ENCODE measurements at regions not wholly inside any gene's neighbourhood (a gene's known extent, or its start where the extent isn't known, plus 50 kb on each side); places are given as distances from the start of the nearest gene placed in this dataset.

GRCh38 chr4:15366721-15367120, 61.1 kb upstream of the C1QTNF7 start:
- FAIRE-seq = no peak

More at GRCh38 chr4:15366721-15367120, 61.1 kb upstream of the C1QTNF7 start:
- CTCF ChIA-PET = no interaction called here
- BruUV-seq (replicated peaks) = no TSS peak
- WGBS (ENCODE audit: insufficient coverage, insufficient replicate concordance, low lambda C conversion rate, missing lambda C conversion rate) = 0% methylated on average over 1 of the region's 1 CpG
- SMC1A ChIA-PET (ENCODE audit: uncharacterized antibody, unreplicated experiment) = no interaction called here
- in situ Hi-C loops (cut with MboI) (no loop called here), intact Hi-C loops (cut with micrococcal nuclease; ENCODE audit: unreplicated experiment) (no loop called here)
- RAD21 ChIA-PET (ENCODE audit: unreplicated experiment) = no interaction called here
- Histone ChIP-seq H3K27me3 (replicated peaks in 1 of 2; ENCODE audit: control insufficient read depth in 2 of 2, insufficient read depth in 2 of 2, low read length in 1 of 2) (no peaks in the 10 kb centered on the region), H4K20me1 (ENCODE audit: control insufficient read depth, insufficient read depth) (no peaks in the 10 kb centered on the region), H2AFZ (ENCODE audit: control insufficient read depth, low read depth, low read length) (no peak overlapping the region), H3K36me3 (ENCODE audit: control insufficient read depth in 2 of 2, insufficient read depth in 2 of 2, low read length in 1 of 2) (no peaks in the 10 kb centered on the region), H3K9ac (ENCODE audit: control insufficient read depth, insufficient read depth, low read length) (no peak overlapping the region), H3K4me2 (ENCODE audit: control insufficient read depth, insufficient read depth) (no peak overlapping the region), H3K79me2 (ENCODE audit: control insufficient read depth, insufficient read depth, low read length) (no peaks in the 10 kb centered on the region), H3K4me1 (ENCODE audit: control insufficient read depth, insufficient read depth, low read length) (no peaks in the 10 kb centered on the region), H3K9me3 (replicated peaks; ENCODE audit: control insufficient read depth, insufficient read depth, low read length) (no peaks in the 10 kb centered on the region), H3K4me3 (no peak overlapping the region), H3K27ac (ENCODE audit: control insufficient read depth, insufficient read depth) (no peak overlapping the region)
- DNase-seq (ENCODE audit: low read depth, low spot score) = no peak
- ATAC-seq = no peak
- TF ChIP-seq PRDM15 (CRISPR knock-in tag; IDR thresholded peaks at IDR 0.05) (no peak), MTA2 (IDR thresholded peaks at IDR 0.05; ENCODE audit: low read depth) (no peak), SIN3A (IDR thresholded peaks at IDR 0.05; ENCODE audit: low read depth, low read length) (no peak)
- POLR2A ChIA-PET = no interaction called here
